PC-3 (cell line): ENCODE measurements at regions not wholly inside any gene's neighbourhood (a gene's known extent, or its start where the extent isn't known, plus 50 kb on each side); places are given as distances from the start of the nearest gene placed in this dataset.

ENCODE experiments used
- CTCF ChIP-seq: fragments of 300-600 bp; sonication (generic); conservative IDR thresholded peaks from 2 replicates; pipeline ENCODE4 v1.5.1; 2017; ENCODE audit warnings: antibody characterized with exemption, low read depth, mild to moderate bottlenecking, low read length
- EZH2 ChIP-seq: fragments of 300-600 bp; sonication (generic); IDR thresholded peaks from one replicate; pipeline ENCODE4 v1.6.1; 2017; ENCODE audit warnings: antibody characterized with exemption, mild to moderate bottlenecking, low read length; ENCODE audit not compliant: unreplicated experiment
- EZH2phosphoT487 ChIP-seq: fragments of 300-600 bp; sonication (generic); IDR thresholded peaks from 2 replicates; pipeline ENCODE4 v1.6.1; 2018; ENCODE audit warnings: mild to moderate bottlenecking, antibody characterized with exemption, low read length, borderline replicate concordance

- TF ChIP-seq CTCF (no peak), EZH2 (no peak), EZH2phosphoT487 (no peak)
These were observed 83.8 kb upstream of the RPL34 start for GRCh38 chr4:108536577-108536976.
